Chondrocyte (in vitro differentiated cells): ENCODE measurements at regions not wholly inside any gene's neighbourhood (a gene's known extent, or its start where the extent isn't known, plus 50 kb on each side); places are given as distances from the start of the nearest gene placed in this dataset.

Experiments used
- DNase-seq: peaks from one replicate; pipeline ENCODE4 v3.0.0; 2021; ENCODE audit warnings: mixed read lengths, low spot score
- H3K27ac Mint-ChIP-seq: one replicate; pipeline ENCODE4 v1.8.0; 2021; ENCODE audit warnings: mild to moderate bottlenecking, moderate library complexity, mixed read lengths; ENCODE audit not compliant: unreplicated experiment
- H3K27me3 Mint-ChIP-seq: 2 replicates; pipeline ENCODE4 v1.8.0; 2021; ENCODE audit warnings: low read depth, mixed read lengths
- H3K36me3 Mint-ChIP-seq: 2 replicates; pipeline ENCODE4 v1.8.0; 2021; ENCODE audit warnings: low read depth, mixed read lengths
- H3K4me1 Mint-ChIP-seq: 2 replicates; pipeline ENCODE4 v1.8.0; 2021; ENCODE audit warnings: low read depth, mild to moderate bottlenecking, mixed read lengths
- H3K4me3 Mint-ChIP-seq: one replicate; pipeline ENCODE4 v1.8.0; 2021; ENCODE audit warnings: mild to moderate bottlenecking, moderate library complexity, mixed read lengths; ENCODE audit not compliant: unreplicated experiment
- H3K9me3 Mint-ChIP-seq: 2 replicates; pipeline ENCODE4 v1.8.0; 2021; ENCODE audit warnings: low read depth, mixed read lengths
- TF ChIP-seq, protein P1 (sequence below): fragments of 200-600 bp; sonication (generic); IDR thresholded peaks from 2 replicates; pipeline ENCODE4 v1.5.0; 2021; ENCODE audit warnings: antibody characterized with exemption, mild to moderate bottlenecking, moderate library complexity

DNA sequence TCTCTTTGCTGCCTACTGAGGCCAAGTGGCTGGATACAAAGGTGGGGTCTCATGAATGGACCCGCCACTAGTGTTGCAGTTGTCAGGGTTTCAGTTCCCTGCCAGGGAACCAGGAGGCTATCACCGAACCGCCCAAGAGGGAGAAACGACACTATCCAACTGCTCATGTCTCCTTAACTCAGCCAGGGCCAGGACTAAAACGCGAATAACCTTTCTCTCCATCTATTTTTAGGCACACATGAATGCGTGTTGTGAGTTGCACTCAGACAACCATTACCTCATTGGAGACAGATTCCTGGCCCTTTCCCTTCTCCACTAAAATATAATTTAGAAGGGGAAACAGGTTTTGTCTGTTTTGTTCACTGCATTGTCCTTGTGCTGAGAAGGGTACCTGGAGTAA is 559.5 kb downstream of the SOCS6 start:
- Mint-ChIP-seq H3K4me1 (no peaks in the 10 kb centered on the region), H3K36me3 (no peaks in the 10 kb centered on the region), H3K4me3 (no peak overlapping the region), H3K9me3 (no peaks in the 10 kb centered on the region), H3K27me3 (no peaks in the 10 kb centered on the region), H3K27ac (no peak overlapping the region)
- DNase-seq: no peak
- TF ChIP-seq, protein P1, sequence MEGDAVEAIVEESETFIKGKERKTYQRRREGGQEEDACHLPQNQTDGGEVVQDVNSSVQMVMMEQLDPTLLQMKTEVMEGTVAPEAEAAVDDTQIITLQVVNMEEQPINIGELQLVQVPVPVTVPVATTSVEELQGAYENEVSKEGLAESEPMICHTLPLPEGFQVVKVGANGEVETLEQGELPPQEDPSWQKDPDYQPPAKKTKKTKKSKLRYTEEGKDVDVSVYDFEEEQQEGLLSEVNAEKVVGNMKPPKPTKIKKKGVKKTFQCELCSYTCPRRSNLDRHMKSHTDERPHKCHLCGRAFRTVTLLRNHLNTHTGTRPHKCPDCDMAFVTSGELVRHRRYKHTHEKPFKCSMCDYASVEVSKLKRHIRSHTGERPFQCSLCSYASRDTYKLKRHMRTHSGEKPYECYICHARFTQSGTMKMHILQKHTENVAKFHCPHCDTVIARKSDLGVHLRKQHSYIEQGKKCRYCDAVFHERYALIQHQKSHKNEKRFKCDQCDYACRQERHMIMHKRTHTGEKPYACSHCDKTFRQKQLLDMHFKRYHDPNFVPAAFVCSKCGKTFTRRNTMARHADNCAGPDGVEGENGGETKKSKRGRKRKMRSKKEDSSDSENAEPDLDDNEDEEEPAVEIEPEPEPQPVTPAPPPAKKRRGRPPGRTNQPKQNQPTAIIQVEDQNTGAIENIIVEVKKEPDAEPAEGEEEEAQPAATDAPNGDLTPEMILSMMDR: no peak

DNA sequence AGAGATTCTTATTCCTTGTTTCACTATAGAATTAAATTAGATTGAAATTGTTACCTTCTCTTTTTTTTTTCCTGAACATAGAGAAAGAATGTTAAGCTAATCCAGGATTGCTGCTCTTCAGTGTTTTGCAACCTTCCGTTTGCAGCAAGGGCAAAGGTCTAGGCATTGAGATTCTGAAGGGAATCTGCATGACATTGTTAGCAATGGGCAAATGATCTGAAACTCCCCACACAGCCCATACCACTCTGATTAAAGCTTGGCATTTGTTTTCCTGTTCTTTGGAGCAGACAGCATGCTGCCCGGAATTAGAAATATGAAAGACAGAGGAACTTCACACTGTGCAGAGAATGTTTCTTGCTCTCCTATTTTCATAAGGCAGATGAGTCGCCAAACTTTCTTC is 551.8 kb downstream of the SOCS6 start:
- no peak for DNase-seq
- Mint-ChIP-seq H3K27ac (no peak overlapping the region), H3K36me3 (no peaks in the 10 kb centered on the region)

DNA sequence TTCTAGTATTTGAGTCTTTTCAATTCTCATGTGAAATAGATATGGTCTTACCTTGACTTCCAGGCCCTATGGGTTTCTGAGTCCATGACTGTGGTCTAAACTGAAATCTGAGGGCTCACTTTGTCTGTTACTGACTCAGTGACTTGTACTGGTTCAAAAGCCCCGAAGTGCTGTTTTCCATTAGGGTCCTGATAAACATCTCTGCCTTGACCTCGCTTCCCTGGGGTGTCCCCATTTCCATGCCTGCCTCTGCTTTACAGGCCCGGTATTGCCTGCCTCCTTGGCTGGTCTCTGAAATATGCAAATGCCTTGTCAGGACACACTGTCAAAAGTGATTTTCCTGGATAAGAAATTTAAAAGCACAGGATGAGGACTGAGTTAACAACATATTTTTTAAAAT is 538.8 kb downstream of the SOCS6 start:
- TF ChIP-seq, protein P1: no peak
- no peak overlapping the region for H3K4me3 Mint-ChIP-seq
- no peaks in the 10 kb centered on the region for H3K36me3 Mint-ChIP-seq
- H3K4me1 Mint-ChIP-seq: no peaks in the 10 kb centered on the region
- no peak overlapping the region for H3K27ac Mint-ChIP-seq
- H3K27me3 Mint-ChIP-seq: peaks cover 3% of the 10 kb centered on the region
- no peaks in the 10 kb centered on the region for H3K9me3 Mint-ChIP-seq
- no peak for DNase-seq

More for the DNA sequence above, 551.8 kb downstream of the SOCS6 start:
- peaks cover under 1% of the 10 kb centered on the region for H3K9me3 Mint-ChIP-seq
- TF ChIP-seq, protein P1: no peak
- H3K27me3 Mint-ChIP-seq: no peaks in the 10 kb centered on the region
- H3K4me3 Mint-ChIP-seq: no peak overlapping the region
- H3K4me1 Mint-ChIP-seq: peaks cover 4% of the 10 kb centered on the region

GRCh38 chr18:70826571-70826970 is 537.7 kb downstream of the SOCS6 start:
- Mint-ChIP-seq H3K9me3 (no peaks in the 10 kb centered on the region), H3K4me1 (no peaks in the 10 kb centered on the region), H3K27me3 (peaks cover 3% of the 10 kb centered on the region), H3K36me3 (no peaks in the 10 kb centered on the region), H3K27ac (no peak overlapping the region), H3K4me3 (no peak overlapping the region)
- no peak for DNase-seq
- TF ChIP-seq, protein P1: no peak

GRCh38 chr18:70822691-70823090 is 533.8 kb downstream of the SOCS6 start:
- TF ChIP-seq, protein P1: no peak
- no peak overlapping the region for H3K4me3 Mint-ChIP-seq
- DNase-seq: no peak
- H3K9me3 Mint-ChIP-seq: no peaks in the 10 kb centered on the region
- H3K27ac Mint-ChIP-seq: no peak overlapping the region
- no peaks in the 10 kb centered on the region for H3K36me3 Mint-ChIP-seq
- no peaks in the 10 kb centered on the region for H3K4me1 Mint-ChIP-seq
- peaks cover 3% of the 10 kb centered on the region for H3K27me3 Mint-ChIP-seq
